DOHH2 (cell line): ENCODE measurements at regions not wholly inside any gene's neighbourhood (a gene's known extent, or its start where the extent isn't known, plus 50 kb on each side); places are given as distances from the start of the nearest gene placed in this dataset.

ENCODE experiments used
- EZH2phosphoT487 ChIP-seq: fragments of 200-600 bp; sonication (generic); IDR thresholded peaks from 2 replicates; pipeline ENCODE4 v1.6.1; 2017; ENCODE audit warnings: borderline replicate concordance, mild to moderate bottlenecking, antibody characterized with exemption, low read length, moderate library complexity, mixed read lengths
- TF ChIP-seq, protein P1 (sequence below): fragments of 200-600 bp; sonication (generic); IDR thresholded peaks from one replicate; pipeline ENCODE4 v1.5.1; 2014; ENCODE audit warnings: antibody characterized with exemption, mild to moderate bottlenecking, low read depth, low read length; ENCODE audit not compliant: poor library complexity, severe bottlenecking

DNA sequence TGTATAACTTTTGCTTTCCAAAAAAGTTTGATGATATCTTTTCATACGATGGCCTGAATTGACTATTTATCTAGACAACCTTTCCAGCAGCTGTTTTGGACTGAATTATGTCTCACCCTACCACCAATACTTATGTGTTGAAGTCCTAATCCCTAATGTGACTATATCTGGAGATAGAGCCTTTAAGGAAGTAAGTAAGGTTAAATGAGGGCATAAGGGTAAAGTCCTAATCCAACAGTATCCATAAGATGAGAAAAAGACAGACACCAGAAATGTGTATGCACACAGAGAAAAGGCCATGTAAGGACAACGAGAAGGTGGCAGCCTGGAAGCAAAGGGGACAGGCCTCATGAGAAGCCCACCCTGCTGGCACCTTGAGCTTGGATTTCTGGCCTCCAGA, 86.6 kb upstream of the PPARGC1A start:
- TF ChIP-seq, protein P1, sequence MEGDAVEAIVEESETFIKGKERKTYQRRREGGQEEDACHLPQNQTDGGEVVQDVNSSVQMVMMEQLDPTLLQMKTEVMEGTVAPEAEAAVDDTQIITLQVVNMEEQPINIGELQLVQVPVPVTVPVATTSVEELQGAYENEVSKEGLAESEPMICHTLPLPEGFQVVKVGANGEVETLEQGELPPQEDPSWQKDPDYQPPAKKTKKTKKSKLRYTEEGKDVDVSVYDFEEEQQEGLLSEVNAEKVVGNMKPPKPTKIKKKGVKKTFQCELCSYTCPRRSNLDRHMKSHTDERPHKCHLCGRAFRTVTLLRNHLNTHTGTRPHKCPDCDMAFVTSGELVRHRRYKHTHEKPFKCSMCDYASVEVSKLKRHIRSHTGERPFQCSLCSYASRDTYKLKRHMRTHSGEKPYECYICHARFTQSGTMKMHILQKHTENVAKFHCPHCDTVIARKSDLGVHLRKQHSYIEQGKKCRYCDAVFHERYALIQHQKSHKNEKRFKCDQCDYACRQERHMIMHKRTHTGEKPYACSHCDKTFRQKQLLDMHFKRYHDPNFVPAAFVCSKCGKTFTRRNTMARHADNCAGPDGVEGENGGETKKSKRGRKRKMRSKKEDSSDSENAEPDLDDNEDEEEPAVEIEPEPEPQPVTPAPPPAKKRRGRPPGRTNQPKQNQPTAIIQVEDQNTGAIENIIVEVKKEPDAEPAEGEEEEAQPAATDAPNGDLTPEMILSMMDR, result no peak
- TF ChIP-seq EZH2phosphoT487, result no peak
